GM18499 (cell line): ENCODE measurements at regions not wholly inside any gene's neighbourhood (a gene's known extent, or its start where the extent isn't known, plus 50 kb on each side); places are given as distances from the start of the nearest gene placed in this dataset.

ENCODE experiments used
- ATAC-seq: cut with Tn5 transposase; IDR thresholded peaks from one replicate; pipeline ENCODE4 v1.9.1; 2021; ENCODE audit warnings: moderate number of reproducible peaks; ENCODE audit not compliant: insufficient read depth, unreplicated experiment

DNA sequence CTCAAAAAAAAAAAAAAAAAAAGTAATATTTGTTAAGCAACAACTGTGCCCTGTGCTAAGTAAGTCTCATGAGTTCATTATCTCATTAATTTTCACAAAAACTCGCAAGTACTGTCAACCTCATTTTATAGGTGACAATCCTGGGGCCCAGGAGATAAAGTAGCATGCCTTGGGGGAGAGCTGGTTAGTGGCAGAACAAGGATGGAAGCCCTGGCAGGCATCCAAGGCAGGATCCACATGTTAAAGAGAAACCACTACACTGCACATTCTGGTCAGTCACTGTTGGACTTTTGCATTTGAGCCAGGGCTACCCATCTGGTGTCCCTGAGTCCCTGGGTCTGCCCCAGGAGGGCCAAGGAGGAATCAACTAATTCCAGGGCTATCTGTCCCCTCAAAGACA is 54.6 kb downstream of the ZFP36L2 start:
- no peak for ATAC-seq

- ATAC-seq, result no peak
These were observed 55.9 kb downstream of the ZFP36L2 start for GRCh38 chr2:43170405-43171105.

DNA sequence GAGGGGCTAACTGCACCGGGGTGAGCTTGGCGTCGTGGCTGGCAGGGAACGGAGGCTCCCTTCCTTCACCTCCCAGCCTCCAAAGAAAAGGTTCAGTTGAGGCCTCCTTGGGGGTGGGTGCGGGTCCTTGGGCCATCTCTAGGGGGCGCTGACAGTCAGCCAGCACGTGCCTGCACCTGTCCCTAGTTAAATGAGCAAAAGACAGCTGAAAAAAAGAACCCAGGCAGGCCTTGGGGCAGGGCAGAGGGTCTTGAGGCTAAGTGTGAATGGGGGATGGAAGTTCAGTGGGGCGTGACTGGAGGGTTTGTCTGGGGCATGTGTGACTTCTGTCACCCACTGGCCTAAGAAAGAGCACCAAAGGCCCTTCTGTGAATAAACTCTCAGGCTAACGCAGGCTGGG is 56.4 kb downstream of the ZFP36L2 start:
- no peak for ATAC-seq

GRCh38 chr2:43169099-43169945 is 57.1 kb downstream of the ZFP36L2 start:
- ATAC-seq, result no peak

- ATAC-seq, result no peak
These were observed 58.4 kb downstream of the ZFP36L2 start for GRCh38 chr2:43168016-43168369.

DNA sequence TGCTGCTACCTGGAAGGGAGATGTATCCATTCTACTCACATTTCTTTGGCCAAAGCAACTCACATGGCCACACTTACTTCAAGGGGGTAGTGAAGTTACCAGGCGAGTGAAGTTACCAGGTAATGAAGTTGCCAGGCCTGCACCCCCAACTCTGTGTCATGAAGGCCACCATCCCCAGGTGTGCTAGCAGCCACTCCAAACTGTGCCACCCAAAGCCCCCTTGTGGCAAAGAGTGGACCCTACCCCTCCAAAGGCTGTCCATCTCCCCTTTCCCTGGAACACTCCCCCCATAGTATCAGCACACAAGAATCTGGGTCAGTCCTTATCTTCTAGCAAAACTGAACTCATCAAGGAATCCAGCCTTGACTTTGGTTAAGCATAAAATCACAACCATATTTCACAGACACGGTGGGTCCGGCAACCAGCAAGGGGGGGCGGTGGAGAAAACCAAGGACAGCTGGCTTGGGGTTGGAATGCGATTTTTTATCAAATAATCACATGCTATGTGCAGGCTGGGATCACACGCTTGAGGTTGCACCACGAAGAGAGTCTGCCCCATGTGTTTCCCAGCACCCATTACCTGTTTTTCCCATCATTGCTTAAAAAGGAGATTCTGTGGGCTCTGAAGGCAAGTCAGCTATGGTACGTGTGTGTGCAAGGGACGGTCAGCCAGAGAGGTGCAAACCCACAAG is 60.9 kb downstream of the ZFP36L2 start:
- no peak for ATAC-seq

GRCh38 chr2:43164686-43165085 is 61.7 kb downstream of the ZFP36L2 start:
- ATAC-seq, result no peak

DNA sequence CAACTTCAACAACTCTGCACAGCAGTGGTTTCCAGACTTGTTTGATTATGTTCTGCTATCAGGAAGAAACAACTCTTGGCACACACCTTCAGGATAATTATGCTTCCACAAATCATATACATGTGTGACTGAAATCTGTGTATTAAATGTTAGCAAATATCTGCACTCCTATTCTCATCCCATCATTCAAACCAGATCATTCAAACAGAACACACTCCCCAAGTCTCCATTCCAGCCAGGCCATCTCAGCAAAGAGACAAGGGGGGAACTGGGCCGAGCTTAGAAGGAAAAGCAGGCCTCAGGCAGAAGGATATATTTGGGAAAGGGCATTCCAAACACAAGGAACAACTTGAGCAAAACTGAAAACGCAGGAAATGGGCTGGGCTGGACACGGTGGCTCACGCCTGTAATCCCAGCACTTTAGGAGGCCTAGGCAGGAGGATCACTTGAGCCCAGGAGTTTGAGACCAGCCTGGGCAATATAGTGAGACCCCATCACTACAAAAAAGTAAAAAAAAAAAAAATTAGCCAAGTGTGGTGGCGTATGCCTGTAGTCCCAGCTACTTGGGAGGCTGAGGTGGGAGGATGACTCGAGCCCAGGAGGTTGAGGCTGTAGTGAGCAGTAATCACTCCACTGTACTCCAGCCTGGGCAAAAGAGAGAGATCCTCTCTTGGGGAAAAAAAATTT is 62.7 kb downstream of the ZFP36L2 start:
- ATAC-seq, result no peak

DNA sequence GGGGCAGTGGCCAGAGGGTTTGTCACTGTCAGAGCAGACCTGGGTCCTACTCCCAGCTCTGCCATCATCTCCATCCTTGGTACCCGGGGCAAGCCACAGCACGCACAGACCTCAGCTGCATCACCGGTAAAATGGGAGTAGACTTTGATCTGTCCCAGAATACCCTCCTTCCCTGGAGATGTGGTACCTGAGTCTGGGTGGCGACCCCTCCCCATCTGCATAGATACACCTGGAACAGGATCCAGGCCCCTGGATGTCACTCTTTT is 64.0 kb downstream of the ZFP36L2 start:
- ATAC-seq, result no peak

GRCh38 chr2:43161650-43162510 is 64.5 kb downstream of the ZFP36L2 start:
- ATAC-seq, result no peak

GRCh38 chr2:43160778-43161177 is 65.6 kb downstream of the ZFP36L2 start:
- no peak for ATAC-seq

DNA sequence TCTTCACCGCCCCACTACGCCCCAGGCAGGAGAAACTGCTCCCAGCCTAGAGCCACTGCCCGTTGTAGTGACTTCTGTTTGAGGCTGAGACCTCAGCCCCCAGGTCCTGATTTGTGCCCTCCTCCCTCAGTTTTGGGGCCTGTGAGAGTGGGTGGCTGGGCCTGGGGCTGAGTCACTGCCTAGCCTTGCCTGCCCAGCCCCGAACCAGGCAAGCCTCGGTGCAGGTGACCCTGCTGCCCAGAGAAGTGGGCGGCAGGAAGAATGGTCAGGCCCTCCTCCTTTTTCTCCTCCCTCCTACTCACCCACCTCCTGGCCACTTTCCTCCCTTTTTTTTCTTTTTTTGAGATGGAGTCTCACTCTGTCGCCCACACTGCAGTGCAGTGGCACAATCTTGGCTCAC is 66.6 kb downstream of the ZFP36L2 start:
- no peak for ATAC-seq

DNA sequence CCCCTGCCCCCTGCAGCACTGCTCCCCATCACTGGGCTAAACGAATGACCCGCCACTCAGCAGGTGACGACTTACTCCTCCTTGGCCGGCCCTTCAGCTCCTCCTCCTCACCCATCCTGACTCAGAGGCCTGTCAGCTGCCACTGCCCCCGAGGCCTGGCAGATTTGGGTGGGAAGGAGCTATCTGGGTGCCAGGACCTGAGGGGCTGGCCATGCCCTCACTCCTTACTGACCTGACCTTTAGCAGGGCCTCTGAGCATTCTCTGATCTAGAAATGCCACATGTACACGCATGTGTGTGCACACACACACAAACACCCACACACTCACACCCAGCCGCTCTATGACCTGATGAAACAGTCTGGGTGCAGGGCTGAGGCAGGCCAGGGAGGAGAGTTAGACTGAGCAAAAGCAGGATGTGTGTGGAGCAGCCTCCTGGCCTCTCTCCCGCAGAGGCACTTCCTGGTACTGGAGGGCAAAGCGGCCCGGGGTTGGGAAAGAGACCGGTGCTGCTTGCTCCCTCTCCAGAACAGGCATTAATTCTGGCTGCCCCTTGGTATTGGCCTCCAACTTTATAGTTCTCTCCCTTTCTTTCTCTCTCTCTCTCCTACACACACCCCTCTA is 68.0 kb downstream of the ZFP36L2 start:
- no peak for ATAC-seq

DNA sequence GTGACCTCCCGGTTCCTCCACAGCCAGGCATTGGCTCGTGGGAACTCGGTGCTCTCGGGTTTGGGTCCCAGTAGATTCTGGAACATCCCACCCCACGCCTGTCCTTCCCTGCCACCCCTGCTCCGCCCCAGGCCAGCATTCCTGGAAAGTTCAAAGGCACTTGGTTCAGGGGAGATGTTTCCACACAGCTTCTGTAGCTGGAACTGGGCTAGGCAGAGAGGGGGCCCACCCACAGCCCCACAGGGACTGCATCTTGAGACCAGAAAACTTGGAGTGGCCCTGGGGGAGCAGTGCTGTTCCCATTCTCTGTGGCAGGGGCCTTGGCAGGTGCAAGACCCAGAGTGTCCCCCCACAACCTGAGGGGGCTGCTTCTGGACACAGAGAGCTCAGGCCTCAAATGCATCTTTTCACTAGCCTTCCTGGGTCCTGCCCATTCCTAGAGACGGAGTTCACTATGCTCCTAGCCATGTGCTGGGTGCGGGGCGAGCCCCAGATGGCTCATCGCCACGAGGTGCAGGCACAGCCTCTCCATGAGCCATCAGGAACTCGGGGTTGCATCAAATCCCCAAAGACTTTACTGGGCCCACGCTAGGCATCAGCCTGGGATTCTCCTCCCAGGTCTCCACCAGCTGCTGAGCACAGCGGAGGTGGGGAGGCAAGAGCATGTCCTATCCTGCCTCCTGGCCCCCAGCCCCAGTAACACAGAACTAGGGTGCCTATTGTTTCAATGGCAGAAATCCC is 68.7 kb downstream of the ZFP36L2 start:
- no peak for ATAC-seq

- ATAC-seq, result no peak
These were observed 70.5 kb downstream of the ZFP36L2 start for GRCh38 chr2:43155851-43156411.

- ATAC-seq, result no peak
These were observed 71.7 kb downstream of the ZFP36L2 start for GRCh38 chr2:43154685-43155084.

DNA sequence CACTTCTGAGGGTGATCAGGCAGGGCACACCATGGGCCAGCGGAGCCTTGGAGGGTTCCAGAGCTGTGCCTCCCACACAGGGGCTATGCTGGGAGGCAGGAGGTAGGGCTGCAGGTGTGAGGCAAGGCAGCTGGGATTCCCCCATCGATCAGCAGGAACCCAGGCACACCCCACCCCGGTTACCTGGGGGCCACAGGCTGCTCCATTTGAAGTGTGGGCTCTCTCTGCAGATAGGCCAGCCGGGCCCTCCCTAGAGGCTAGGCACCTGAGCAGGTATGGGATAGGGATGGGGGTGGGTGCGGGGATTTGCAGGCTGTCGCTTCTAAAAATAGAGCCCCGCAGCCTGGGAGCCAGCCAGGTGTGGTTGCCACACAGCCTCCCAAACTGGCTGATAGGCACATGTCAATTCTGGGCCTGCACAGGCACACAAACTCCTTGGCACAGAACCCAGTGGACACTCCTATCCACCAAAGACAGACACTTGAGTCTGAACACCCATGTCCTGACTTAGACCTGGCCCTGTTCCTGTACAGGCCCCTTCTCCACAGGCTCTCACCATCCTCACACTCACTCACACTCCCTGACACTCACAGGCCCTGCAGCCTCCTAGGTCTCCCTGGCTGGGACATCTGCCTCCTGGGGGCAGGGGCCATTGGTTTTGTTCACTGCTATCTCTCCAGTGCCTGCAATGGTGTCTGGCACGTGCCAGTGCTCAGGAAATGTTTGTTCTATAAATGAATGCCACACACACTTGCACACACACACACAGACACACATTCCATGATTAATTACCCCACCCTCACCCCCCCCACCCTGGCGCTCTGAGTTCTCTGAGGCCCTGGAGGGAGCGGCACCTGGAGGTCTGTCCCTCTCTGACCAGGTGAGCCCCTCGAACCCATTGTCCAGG is 73.4 kb downstream of the ZFP36L2 start:
- ATAC-seq, result no peak

- ATAC-seq, result no peak
These were observed 74.2 kb downstream of the ZFP36L2 start for GRCh38 chr2:43152186-43152585.
